Spleen (tissue), 7 donors: ENCODE measurements at regions not wholly inside any gene's neighbourhood (a gene's known extent, or its start where the extent isn't known, plus 50 kb on each side); places are given as distances from the start of the nearest gene placed in this dataset.

ENCODE experiments used
- CTCF ChIP-seq, 11 experiments: fragments of 200-600 bp in 7 of 11; fragments of 450-650 bp in 4 of 11; sonication (generic) in 4 of 11; IDR thresholded peaks in 8 of 11; conservative IDR thresholded peaks in 3 of 11; 1 replicate in 7 of 11; 2 replicates in 4 of 11; pipeline versions ENCODE4 v1.4.0 to v1.8.0; 2016 to 2021; ENCODE audit warnings: antibody characterized with exemption in 11 of 11, inconsistent platforms in 4 of 11, mild to moderate bottlenecking in 1 of 11
- POLR2A ChIP-seq, 3 donors: fragments of 450-650 bp; IDR thresholded peaks; one replicate each; pipeline ENCODE4 v1.5.1; 2017; ENCODE audit warnings: antibody characterized with exemption in 3 of 3, mild to moderate bottlenecking in 1 of 3
- donor health status: DM: no; HTN: no; CAD: no; lungs with moderate emphysema.
- donor health status: DM: no; HTN: no; CAD: no.
- donor health status: DM: no; HTN: no; CAD: no.

GRCh38 chr2:184413671-184414229, 184.6 kb upstream of the ZNF804A start:
- no peak for TF ChIP-seq CTCF (IDR thresholded peaks at IDR 0.05 in 8 of 11, conservative IDR thresholded peaks at IDR 0.05 in 3 of 11)
- no peak for TF ChIP-seq POLR2A (IDR thresholded peaks at IDR 0.05)
